ENCODE measurements at regions not wholly inside any gene's neighbourhood (a gene's known extent, or its start where the extent isn't known, plus 50 kb on each side); places are given as distances from the start of the nearest gene placed in this dataset.

DNA sequence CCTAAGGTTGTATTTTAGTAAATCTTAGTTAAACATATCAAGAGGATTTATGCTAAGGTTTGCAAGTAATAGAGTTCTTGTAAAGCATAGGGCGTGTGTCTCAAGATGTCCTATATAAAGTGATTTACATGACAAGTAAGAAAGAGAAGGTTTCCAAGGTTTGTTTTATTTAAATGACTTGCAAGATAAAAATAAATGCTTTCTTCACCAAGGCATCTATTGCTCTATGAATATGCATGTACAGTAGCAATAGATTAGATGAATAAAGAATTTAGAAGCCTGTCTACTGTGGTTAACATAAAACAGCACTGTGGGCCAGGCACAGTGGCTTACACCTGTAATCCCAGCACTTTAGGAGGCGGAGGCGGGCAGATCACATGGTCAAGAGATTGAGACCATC, 466.4 kb upstream of the IL12A start:
- DNase-seq (ENCODE audit: low read depth, low spot score): no peak
- no peaks in the 10 kb centered on the region for H3K36me3 ChIP-seq (ENCODE audit: insufficient read depth, low read length)
- no peak for TF ChIP-seq EZH2 (IDR thresholded peaks at IDR 0.05)
- no peak for TF ChIP-seq POLR2AphosphoS5 (IDR thresholded peaks at IDR 0.05; ENCODE audit: borderline replicate concordance, low read depth, low read length)
- no peak for TF ChIP-seq FOXP2 (optimal IDR thresholded peaks at IDR 0.05; ENCODE audit: control extremely low read depth, extremely low read length, insufficient read depth)
- no peak overlapping the region for H3K9ac ChIP-seq (ENCODE audit: insufficient read length)
- no peak overlapping the region for H3K27ac ChIP-seq
- H3K9me3 ChIP-seq (ENCODE audit: low read depth, low read length): no peaks in the 10 kb centered on the region
- H3K4me3 ChIP-seq: no peak overlapping the region

GRCh38 chr3:159528251-159528895, 460.3 kb upstream of the IL12A start:
- no peak overlapping the region for H3K9ac ChIP-seq (ENCODE audit: insufficient read length)
- DNase-seq (ENCODE audit: low read depth, low spot score): no peak
- TF ChIP-seq FOXP2 (optimal IDR thresholded peaks at IDR 0.05; ENCODE audit: control extremely low read depth, extremely low read length, insufficient read depth) (no peak), POLR2AphosphoS5 (IDR thresholded peaks at IDR 0.05; ENCODE audit: borderline replicate concordance, low read depth, low read length) (no peak), EZH2 (IDR thresholded peaks at IDR 0.05) (no peak)
- H3K36me3 ChIP-seq (ENCODE audit: insufficient read depth, low read length): no peaks in the 10 kb centered on the region
- H3K27ac ChIP-seq: no peak overlapping the region
- no peak overlapping the region for H3K4me3 ChIP-seq
- no peaks in the 10 kb centered on the region for H3K9me3 ChIP-seq (ENCODE audit: low read depth, low read length)

- no peak overlapping the region for H3K9ac ChIP-seq (ENCODE audit: insufficient read length)
- no peaks in the 10 kb centered on the region for H3K36me3 ChIP-seq (ENCODE audit: insufficient read depth, low read length)
- no peak overlapping the region for H3K4me3 ChIP-seq
- TF ChIP-seq POLR2AphosphoS5 (IDR thresholded peaks at IDR 0.05; ENCODE audit: borderline replicate concordance, low read depth, low read length) (no peak), EZH2 (IDR thresholded peaks at IDR 0.05) (no peak), FOXP2 (optimal IDR thresholded peaks at IDR 0.05; ENCODE audit: control extremely low read depth, extremely low read length, insufficient read depth) (no peak)
- no peak for DNase-seq (ENCODE audit: low read depth, low spot score)
- no peak overlapping the region for H3K27ac ChIP-seq
- H3K9me3 ChIP-seq (ENCODE audit: low read depth, low read length): no peaks in the 10 kb centered on the region
These were observed 456.1 kb upstream of the IL12A start for GRCh38 chr3:159532577-159532976.

DNA sequence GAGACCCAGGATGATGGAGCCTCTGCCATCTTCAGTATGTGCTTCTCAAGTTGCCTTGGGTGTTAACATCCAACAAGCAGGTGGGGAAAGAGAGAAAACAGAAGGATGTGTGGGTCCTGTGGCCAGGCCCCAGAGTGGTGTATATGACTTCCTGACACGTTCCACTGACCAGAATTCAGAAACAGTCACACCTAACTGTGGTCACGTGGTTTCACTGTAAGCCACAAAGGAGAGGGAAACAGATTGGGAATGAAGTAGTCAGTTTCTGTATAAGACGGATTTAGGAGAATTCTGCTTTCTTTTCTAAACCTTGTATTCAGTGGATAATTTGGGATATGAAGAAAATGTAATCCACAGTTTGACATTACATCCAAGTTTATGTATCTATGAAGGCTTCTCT, 454.1 kb upstream of the IL12A start:
- no peak for TF ChIP-seq EZH2 (IDR thresholded peaks at IDR 0.05)
- TF ChIP-seq FOXP2 (optimal IDR thresholded peaks at IDR 0.05; ENCODE audit: control extremely low read depth, extremely low read length, insufficient read depth): no peak
- TF ChIP-seq POLR2AphosphoS5 (IDR thresholded peaks at IDR 0.05; ENCODE audit: borderline replicate concordance, low read depth, low read length): no peak
- no peaks in the 10 kb centered on the region for H3K36me3 ChIP-seq (ENCODE audit: insufficient read depth, low read length)
- H3K9me3 ChIP-seq (ENCODE audit: low read depth, low read length): no peaks in the 10 kb centered on the region
- no peak for DNase-seq (ENCODE audit: low read depth, low spot score)
- H3K9ac ChIP-seq (ENCODE audit: insufficient read length): no peak overlapping the region
- no peak overlapping the region for H3K4me3 ChIP-seq
- H3K27ac ChIP-seq: no peak overlapping the region

GRCh38 chr3:159536876-159537275, 451.8 kb upstream of the IL12A start:
- DNase-seq (ENCODE audit: low read depth, low spot score): no peak
- Histone ChIP-seq H3K27ac (no peak overlapping the region), H3K4me3 (no peak overlapping the region), H3K36me3 (ENCODE audit: insufficient read depth, low read length) (no peaks in the 10 kb centered on the region), H3K9me3 (ENCODE audit: low read depth, low read length) (no peaks in the 10 kb centered on the region), H3K9ac (ENCODE audit: insufficient read length) (no peak overlapping the region)
- TF ChIP-seq EZH2 (IDR thresholded peaks at IDR 0.05) (no peak), POLR2AphosphoS5 (IDR thresholded peaks at IDR 0.05; ENCODE audit: borderline replicate concordance, low read depth, low read length) (no peak), FOXP2 (optimal IDR thresholded peaks at IDR 0.05; ENCODE audit: control extremely low read depth, extremely low read length, insufficient read depth) (no peak)

- H3K4me3 ChIP-seq: no peak overlapping the region
- H3K9me3 ChIP-seq (ENCODE audit: low read depth, low read length): no peaks in the 10 kb centered on the region
- no peaks in the 10 kb centered on the region for H3K36me3 ChIP-seq (ENCODE audit: insufficient read depth, low read length)
- DNase-seq (ENCODE audit: low read depth, low spot score): no peak
- no peak overlapping the region for H3K9ac ChIP-seq (ENCODE audit: insufficient read length)
- H3K27ac ChIP-seq: no peak overlapping the region
- no peak for TF ChIP-seq POLR2AphosphoS5 (IDR thresholded peaks at IDR 0.05; ENCODE audit: borderline replicate concordance, low read depth, low read length)
- TF ChIP-seq EZH2 (IDR thresholded peaks at IDR 0.05): no peak
These were observed 450.1 kb upstream of the IL12A start for GRCh38 chr3:159538507-159538906.

DNA sequence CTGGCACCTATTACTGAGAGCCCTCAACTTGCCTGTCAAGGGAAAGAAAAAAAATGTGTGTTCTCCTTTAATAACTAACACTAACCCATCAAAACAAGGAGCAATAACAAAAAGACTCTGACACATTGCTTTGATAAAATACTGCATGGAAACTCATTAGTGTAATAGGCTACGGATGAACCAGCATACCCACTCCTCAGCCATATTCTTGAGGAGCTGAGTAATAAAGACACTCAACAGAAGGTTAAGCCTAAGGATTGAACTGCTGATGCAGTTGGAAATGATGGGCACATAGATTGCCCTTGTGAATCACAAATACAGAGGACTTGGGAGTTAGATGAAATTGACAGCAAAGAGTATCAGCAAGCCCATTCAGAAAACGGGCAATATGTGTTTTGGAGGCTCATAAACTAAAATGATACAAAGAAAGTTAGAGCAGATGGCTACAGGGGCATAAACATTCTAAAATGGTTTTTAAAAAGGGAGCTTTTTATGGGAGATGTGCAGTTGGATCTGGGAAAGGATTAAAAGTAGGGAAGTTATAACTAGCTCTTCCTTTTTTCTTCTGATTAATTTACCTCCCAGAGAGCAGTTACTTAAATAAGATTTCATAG, 447.6 kb upstream of the IL12A start:
- no peak for DNase-seq (ENCODE audit: low read depth, low spot score)
- H3K9ac ChIP-seq (ENCODE audit: insufficient read length): no peak overlapping the region
- H3K27ac ChIP-seq: no peak overlapping the region
- no peaks in the 10 kb centered on the region for H3K36me3 ChIP-seq (ENCODE audit: insufficient read depth, low read length)
- no peak for TF ChIP-seq FOXP2 (optimal IDR thresholded peaks at IDR 0.05; ENCODE audit: control extremely low read depth, extremely low read length, insufficient read depth)
- TF ChIP-seq POLR2AphosphoS5 (IDR thresholded peaks at IDR 0.05; ENCODE audit: borderline replicate concordance, low read depth, low read length): no peak
- no peak for TF ChIP-seq EZH2 (IDR thresholded peaks at IDR 0.05)
- no peak overlapping the region for H3K4me3 ChIP-seq
- no peaks in the 10 kb centered on the region for H3K9me3 ChIP-seq (ENCODE audit: low read depth, low read length)

- no peak overlapping the region for H3K4me3 ChIP-seq
- H3K27ac ChIP-seq: no peak overlapping the region
- H3K9me3 ChIP-seq (ENCODE audit: low read depth, low read length): no peaks in the 10 kb centered on the region
- TF ChIP-seq EZH2 (IDR thresholded peaks at IDR 0.05) (no peak), POLR2AphosphoS5 (IDR thresholded peaks at IDR 0.05; ENCODE audit: borderline replicate concordance, low read depth, low read length) (no peak), FOXP2 (optimal IDR thresholded peaks at IDR 0.05; ENCODE audit: control extremely low read depth, extremely low read length, insufficient read depth) (no peak)
- no peak overlapping the region for H3K9ac ChIP-seq (ENCODE audit: insufficient read length)
- H3K36me3 ChIP-seq (ENCODE audit: insufficient read depth, low read length): no peaks in the 10 kb centered on the region
- no peak for DNase-seq (ENCODE audit: low read depth, low spot score)
These were observed 439.8 kb upstream of the IL12A start for GRCh38 chr3:159548675-159549335.

Measured in SK-N-MC (cell line).